Naive thymus-derived CD8-positive, alpha-beta T cell (primary cell): ENCODE measurements at regions not wholly inside any gene's neighbourhood (a gene's known extent, or its start where the extent isn't known, plus 50 kb on each side); places are given as distances from the start of the nearest gene placed in this dataset.
"Not testable (repeated sequence)": the region's sequence is repeated elsewhere in the genome, so short reads cannot be mapped to it uniquely, and the experiment has no call there.

Experiments used
- ATAC-seq, 2 donors: fragments of 150-1000 bp; cut with Tn5 transposase in 1 of 2; sonication (Bioruptor Pico), chemical (Tn5 transposase) in 1 of 2; 1 replicate in 1 of 2; 2 replicates in 1 of 2; pipeline ENCODE4 v1.10.0; 2021; ENCODE audit warnings: mild to moderate bottlenecking in 2 of 2, moderate library complexity in 2 of 2
- POLR2A ChIA-PET: fragments of 350-600 bp; sonication (Branson Sonifier 250); formaldehyde crosslinking; loops from one replicate; lab custom pipeline; 2021; ENCODE audit warnings: antibody characterized with exemption; lab: Charles Lee
- DNase-seq, 10 donors: peaks; one replicate each; pipeline versions ENCODE4 v3.0.0 to v3.0.0-alpha.2; 2020 to 2022
- H3K27ac Mint-ChIP-seq, 10 donors: one replicate each; pipeline ENCODE4 v1.8.0; 2020 to 2022; ENCODE audit warnings: mild to moderate bottlenecking in 10 of 10, mixed read lengths in 10 of 10, moderate library complexity in 4 of 10, inconsistent platforms in 1 of 10
- H3K27me3 Mint-ChIP-seq, 5 donors: one replicate each; pipeline ENCODE4 v1.8.0; 2021 to 2022; ENCODE audit warnings: mixed read lengths in 5 of 5
- H3K36me3 Mint-ChIP-seq, 3 donors: one replicate each; pipeline ENCODE4 v1.8.0; 2020 to 2022; ENCODE audit warnings: mixed read lengths in 3 of 3, mild to moderate bottlenecking in 2 of 3, inconsistent platforms in 1 of 3
- H3K4me1 Mint-ChIP-seq, 4 donors: one replicate each; pipeline ENCODE4 v1.8.0; 2021 to 2022; ENCODE audit warnings: mixed read lengths in 4 of 4
- H3K4me3 Mint-ChIP-seq, 10 donors: one replicate each; pipeline ENCODE4 v1.8.0; 2020 to 2022; ENCODE audit warnings: mild to moderate bottlenecking in 10 of 10, mixed read lengths in 10 of 10, moderate library complexity in 6 of 10, inconsistent platforms in 1 of 10
- H3K9me3 Mint-ChIP-seq, 9 donors: one replicate each; pipeline ENCODE4 v1.8.0; 2020 to 2022; ENCODE audit warnings: mixed read lengths in 9 of 9, mild to moderate bottlenecking in 3 of 9, inconsistent platforms in 1 of 9, moderate library complexity in 1 of 9

DNA sequence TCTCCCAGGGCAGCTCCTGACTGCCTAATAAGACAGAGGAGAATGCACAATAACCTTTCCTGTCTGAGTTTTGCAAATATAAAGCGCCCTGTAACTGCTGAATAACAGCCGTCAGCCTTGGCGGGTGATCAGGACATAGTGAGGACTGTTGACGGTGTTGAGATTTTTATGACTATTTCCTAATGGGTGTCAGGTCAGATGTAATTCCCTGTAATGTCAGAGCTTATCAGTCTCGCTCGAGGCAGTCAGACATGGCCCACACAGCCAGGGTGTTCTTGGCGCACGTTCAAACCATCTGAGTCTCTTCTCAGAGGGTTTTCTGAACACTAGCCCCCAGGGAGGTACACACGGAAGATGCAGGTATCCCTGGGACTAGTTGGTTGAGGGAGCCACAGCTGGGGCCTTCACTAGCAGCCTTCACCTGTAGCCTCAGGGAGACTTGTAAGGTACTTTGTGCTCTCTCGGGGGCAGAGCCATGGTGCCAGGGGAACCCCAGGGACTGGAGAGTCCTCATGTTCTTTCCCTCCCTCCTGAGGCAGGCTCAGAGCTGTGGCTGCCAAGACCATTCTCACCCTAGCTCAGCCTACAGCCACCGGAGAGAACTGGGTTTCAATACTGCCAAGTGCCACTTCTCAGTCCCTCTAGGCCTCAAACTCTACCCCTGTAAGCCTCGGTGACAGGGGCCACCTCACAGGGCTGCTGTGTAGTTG is 213.1 kb downstream of the UQCRFS1 start:
- no peaks in the 10 kb centered on the region for H3K4me1 Mint-ChIP-seq
- no peak overlapping the region for H3K4me3 Mint-ChIP-seq
- peaks cover 0 to 23% (median 2%) of the 10 kb centered on the region in 5 donors for H3K27me3 Mint-ChIP-seq
- H3K36me3 Mint-ChIP-seq: peaks cover 0 to 24% (median 0%) of the 10 kb centered on the region in 3 donors
- DNase-seq (no peak), ATAC-seq (no peak)
- H3K9me3 Mint-ChIP-seq: peaks cover 0 to 39% (median 25%) of the 10 kb centered on the region in 9 donors
- POLR2A ChIA-PET: no interaction called here
- H3K27ac Mint-ChIP-seq: no peak overlapping the region

DNA sequence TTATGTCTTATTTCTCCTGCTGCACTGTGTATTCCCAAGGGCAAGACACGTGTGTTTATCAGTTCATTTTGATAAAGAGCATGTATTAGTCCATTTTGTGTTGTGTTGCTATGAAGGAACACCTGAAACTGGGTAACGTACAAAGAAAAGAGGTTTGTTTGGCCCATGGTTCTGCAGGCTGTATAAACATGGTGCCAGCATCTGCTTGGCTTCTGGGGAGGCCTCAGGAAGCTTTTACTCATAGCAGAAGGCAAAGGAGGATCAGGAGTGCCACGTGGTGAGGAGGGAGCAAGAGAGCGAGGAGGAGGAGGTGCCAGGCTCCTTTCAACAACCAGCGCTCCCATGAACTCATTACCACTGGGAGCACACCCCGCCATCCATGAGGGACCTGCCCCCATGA is 214.0 kb downstream of the UQCRFS1 start:
- Mint-ChIP-seq H3K4me3 (no peak overlapping the region), H3K9me3 (peaks cover 2 to 48% (median 25%) of the 10 kb centered on the region in 9 donors), H3K4me1 (no peaks in the 10 kb centered on the region), H3K27me3 (peaks cover 0 to 23% (median 2%) of the 10 kb centered on the region in 5 donors), H3K27ac (no peak overlapping the region), H3K36me3 (peaks cover 0 to 33% (median 0%) of the 10 kb centered on the region in 3 donors)
- POLR2A ChIA-PET: no interaction called here
- DNase-seq (no peak), ATAC-seq (no peak)

DNA sequence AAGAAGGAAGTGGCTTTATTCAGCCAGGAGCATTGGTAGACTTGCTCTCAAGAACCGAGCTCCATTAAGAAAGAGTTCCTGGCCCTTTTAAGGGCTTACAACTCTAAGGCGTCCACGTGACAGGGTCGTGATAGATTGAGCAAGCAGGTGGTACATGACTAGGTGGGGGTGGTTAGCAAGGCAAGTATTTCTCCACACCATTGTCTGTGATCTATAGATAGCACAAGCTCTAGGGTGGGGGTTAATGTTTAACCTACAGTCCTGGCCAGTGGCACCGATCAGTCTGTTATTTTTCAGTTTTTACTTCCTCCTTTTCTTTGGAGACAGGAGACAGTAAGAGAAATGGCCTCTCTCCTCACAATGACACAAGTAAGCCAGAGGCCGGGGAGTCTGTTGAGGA is 215.1 kb downstream of the UQCRFS1 start:
- H3K36me3 Mint-ChIP-seq: peaks cover 0 to 40% (median 0%) of the 10 kb centered on the region in 3 donors
- H3K27me3 Mint-ChIP-seq: peaks cover 0 to 23% (median 2%) of the 10 kb centered on the region in 5 donors
- ATAC-seq, H3K4me3 Mint-ChIP-seq, POLR2A ChIA-PET, DNase-seq, H3K27ac Mint-ChIP-seq, H3K4me1 Mint-ChIP-seq: not testable (repeated sequence)
- peaks cover 2 to 59% (median 35%) of the 10 kb centered on the region in 9 donors for H3K9me3 Mint-ChIP-seq

DNA sequence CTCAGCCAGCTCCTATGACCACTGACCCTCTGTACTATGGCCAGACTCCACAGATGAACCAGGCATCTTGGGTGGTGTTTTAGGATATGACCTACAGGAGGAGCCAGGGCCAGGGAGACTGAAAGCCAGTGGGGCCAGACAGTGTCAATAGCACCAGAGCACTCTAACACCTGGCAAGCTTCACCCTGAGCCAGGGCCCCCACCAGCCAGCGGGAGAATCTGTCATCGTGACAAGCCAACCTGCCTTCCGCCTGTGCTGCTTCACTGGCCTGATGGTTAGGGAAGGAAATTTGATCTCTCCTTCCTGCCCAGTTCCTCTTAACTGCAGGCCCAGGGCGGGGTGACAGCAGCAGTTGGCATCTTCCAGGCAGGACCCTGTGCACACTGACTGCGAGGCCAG is 222.4 kb downstream of the UQCRFS1 start:
- ATAC-seq (no peak), DNase-seq (no peak)
- Mint-ChIP-seq H3K9me3 (peaks cover 8 to 32% (median 18%) of the 10 kb centered on the region in 9 donors), H3K27ac (no peak overlapping the region), H3K4me1 (no peaks in the 10 kb centered on the region), H3K36me3 (peaks cover 0 to 23% (median 0%) of the 10 kb centered on the region in 3 donors), H3K27me3 (peaks cover 0 to 11% (median 7%) of the 10 kb centered on the region in 5 donors), H3K4me3 (no peak overlapping the region)
- POLR2A ChIA-PET: no interaction called here

DNA sequence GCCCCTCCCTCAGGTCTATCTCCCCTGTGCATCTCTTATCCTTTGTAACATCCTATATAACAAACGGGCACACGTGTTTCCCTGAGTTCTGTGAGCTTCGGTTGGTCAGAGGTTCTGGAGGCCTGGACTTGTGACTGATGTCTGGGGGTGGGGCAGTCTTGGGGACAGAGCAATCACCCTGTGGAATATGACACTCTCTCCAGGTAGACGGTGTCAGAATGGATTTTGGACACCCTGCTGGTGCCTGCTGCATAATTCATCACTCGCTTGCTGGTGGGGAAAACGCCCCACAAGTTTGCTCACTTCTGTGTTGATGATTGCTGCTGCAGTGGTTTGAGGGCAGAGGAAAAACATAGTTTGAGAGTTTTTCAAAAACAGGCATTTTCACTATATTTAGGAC is 223.2 kb downstream of the UQCRFS1 start:
- POLR2A ChIA-PET: no interaction called here
- Mint-ChIP-seq H3K4me3 (no peak overlapping the region), H3K4me1 (no peaks in the 10 kb centered on the region), H3K27ac (no peak overlapping the region), H3K27me3 (peaks cover 0 to 13% (median 7%) of the 10 kb centered on the region in 5 donors), H3K36me3 (peaks cover 0 to 16% (median 0%) of the 10 kb centered on the region in 3 donors), H3K9me3 (peaks cover 6 to 25% (median 17%) of the 10 kb centered on the region in 9 donors)
- DNase-seq (no peak), ATAC-seq (no peak)

DNA sequence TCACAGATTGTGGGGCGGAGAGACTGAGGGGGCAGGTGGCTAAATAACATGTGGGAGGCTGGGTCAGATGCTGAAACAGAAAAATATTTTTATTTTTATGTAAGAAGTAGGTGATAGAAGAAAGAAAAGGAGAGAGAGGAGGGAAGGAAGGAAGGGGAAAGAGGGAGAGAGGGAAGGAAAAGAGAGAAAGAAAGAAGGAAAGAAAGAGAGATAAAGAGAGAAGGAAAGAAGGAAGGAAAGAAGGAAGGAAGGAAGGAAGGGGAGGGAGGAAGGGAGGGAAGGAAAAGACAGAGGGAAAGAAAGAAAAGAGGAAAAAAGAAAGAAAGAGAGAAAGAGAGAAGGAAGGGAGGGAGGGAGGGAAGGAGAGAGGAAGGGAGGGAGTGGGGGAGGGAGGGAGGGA is 224.9 kb downstream of the UQCRFS1 start:
- POLR2A ChIA-PET: no interaction called here
- no peak for DNase-seq

DNA sequence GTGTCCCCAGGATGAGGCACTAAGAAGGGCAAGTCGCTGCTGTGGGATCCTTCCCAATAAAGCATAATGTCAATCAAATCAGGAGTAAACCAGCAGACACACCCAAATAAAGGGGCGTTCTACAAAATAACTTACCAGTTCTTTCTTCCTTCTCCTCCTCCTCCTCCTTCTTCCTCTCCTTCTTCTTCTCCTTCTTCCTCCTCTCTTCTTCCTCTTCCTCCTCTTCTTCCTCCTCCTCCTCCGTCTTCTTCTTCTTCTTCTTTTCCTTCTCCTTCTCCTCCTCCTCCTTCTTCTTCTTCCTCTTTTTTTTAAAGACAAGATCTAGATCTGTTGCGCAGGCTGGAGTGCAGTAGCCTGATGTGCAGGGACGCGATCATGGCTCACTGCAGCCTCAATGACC is 225.8 kb downstream of the UQCRFS1 start:
- ATAC-seq: no peak
- Mint-ChIP-seq H3K27me3 (peaks cover 3 to 23% (median 14%) of the 10 kb centered on the region in 5 donors), H3K27ac (no peak overlapping the region), H3K4me3 (no peak overlapping the region), H3K9me3 (peaks cover 0 to 9% (median under 1%) of the 10 kb centered on the region in 9 donors), H3K4me1 (no peaks in the 10 kb centered on the region), H3K36me3 (no peaks in the 10 kb centered on the region)
- DNase-seq: no peak
- POLR2A ChIA-PET: no interaction called here

More for the DNA sequence above, 224.9 kb downstream of the UQCRFS1 start:
- H3K27me3 Mint-ChIP-seq: peaks cover 0 to 15% (median 8%) of the 10 kb centered on the region in 5 donors
- peaks cover 0 to 3% (median 0%) of the 10 kb centered on the region in 3 donors for H3K36me3 Mint-ChIP-seq
- no peak overlapping the region for H3K4me3 Mint-ChIP-seq
- no peak overlapping the region for H3K27ac Mint-ChIP-seq
- ATAC-seq: no peak
- H3K9me3 Mint-ChIP-seq: peaks cover 2 to 12% (median 8%) of the 10 kb centered on the region in 9 donors
- H3K4me1 Mint-ChIP-seq: no peaks in the 10 kb centered on the region

DNA sequence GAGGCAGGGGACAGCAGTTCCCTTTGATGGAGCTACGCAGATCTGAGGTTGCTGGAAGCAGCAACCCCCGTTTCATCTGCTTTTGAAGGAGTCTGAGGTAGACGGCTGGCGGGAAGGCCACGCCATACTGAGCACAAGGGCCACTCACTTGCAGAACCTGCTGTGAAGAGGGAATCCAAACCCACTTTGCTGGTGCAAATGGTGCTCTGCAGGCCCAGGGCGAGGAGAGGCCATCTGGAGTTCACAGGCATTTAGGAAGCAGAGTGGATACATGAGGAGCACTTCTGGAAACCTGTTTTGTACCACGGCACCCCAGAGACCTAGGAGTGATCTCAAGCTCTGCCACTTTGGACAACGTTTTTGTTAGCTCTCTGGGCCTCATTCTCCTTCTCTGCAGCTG is 227.8 kb downstream of the UQCRFS1 start:
- POLR2A ChIA-PET: no interaction called here
- DNase-seq: no peak
- Mint-ChIP-seq H3K9me3 (peaks cover 0 to 11% (median 0%) of the 10 kb centered on the region in 9 donors), H3K27ac (no peak overlapping the region), H3K4me3 (no peak overlapping the region), H3K27me3 (peaks cover 5 to 38% (median 19%) of the 10 kb centered on the region in 5 donors), H3K4me1 (no peaks in the 10 kb centered on the region), H3K36me3 (no peaks in the 10 kb centered on the region)
- ATAC-seq: no peak

DNA sequence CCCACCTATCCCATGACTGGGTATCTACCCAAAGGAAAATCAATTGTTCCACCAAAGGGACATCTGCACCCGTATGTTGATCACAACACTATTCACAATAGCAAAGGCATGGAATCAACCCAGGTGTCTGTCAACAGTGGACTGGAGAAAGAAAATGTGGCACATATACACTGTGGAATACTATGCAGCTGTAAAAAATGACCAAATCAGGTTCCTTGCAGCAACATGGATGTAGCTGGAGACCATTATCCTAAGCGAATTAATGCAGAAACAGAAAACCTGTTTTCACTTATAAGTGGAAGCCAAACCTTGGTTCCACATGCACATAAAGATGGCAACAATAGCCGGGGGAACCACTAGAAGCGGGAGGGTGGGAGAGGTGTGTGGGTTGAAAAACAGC is 228.6 kb downstream of the UQCRFS1 start:
- ATAC-seq (no peak), DNase-seq (no peak)
- Mint-ChIP-seq H3K27me3 (peaks cover 5 to 43% (median 23%) of the 10 kb centered on the region in 5 donors), H3K27ac (no peak overlapping the region), H3K36me3 (no peaks in the 10 kb centered on the region), H3K9me3 (peaks cover 0 to 11% (median 0%) of the 10 kb centered on the region in 9 donors), H3K4me1 (no peaks in the 10 kb centered on the region), H3K4me3 (no peak overlapping the region)
- POLR2A ChIA-PET: no interaction called here

DNA sequence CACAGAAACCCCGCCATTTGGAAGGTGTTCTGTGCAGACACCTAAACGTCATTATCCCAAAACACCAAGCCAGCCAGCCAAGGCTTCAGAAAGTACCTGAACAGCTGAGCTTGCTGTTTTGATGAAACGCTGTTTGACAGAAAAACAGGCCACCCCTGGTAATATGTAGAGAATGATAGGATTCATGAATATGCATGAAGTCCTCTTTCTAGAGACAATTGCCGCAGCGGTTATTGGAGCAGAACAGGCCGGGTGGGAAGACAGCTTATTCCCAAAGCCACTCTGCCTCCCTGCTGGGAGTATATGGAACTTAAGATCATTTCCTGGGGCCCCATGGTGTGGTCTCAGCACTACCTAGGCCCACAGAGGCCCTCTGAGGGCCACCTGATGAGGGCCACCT is 229.5 kb downstream of the UQCRFS1 start:
- Mint-ChIP-seq H3K27ac (no peak overlapping the region), H3K27me3 (peaks cover 5 to 43% (median 19%) of the 10 kb centered on the region in 5 donors), H3K4me3 (no peak overlapping the region), H3K36me3 (no peaks in the 10 kb centered on the region), H3K9me3 (peaks cover 0 to 11% (median 0%) of the 10 kb centered on the region in 9 donors), H3K4me1 (no peaks in the 10 kb centered on the region)
- no peak for ATAC-seq
- POLR2A ChIA-PET: no interaction called here
- DNase-seq: no peak

DNA sequence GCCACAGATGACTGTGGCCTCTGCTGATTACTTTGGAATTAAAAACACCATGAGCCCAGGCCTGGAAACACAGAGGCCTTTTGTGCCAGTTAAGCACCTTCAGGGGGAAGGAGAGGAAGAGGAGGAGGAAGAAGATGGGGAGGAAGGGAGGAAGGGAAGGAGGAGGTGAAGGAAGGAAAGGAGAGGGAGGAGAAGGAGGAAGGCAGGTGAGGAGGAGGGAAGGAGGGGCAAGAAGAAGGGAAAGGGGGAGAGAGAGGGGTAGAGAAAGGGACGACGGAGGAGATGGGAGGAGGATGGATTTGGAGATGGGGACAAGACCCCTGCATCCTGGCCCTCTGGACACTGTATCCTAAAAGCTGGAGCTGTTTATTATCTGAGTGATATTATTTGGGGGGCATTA is 231.0 kb downstream of the UQCRFS1 start:
- POLR2A ChIA-PET: no interaction called here
- H3K27me3 Mint-ChIP-seq: peaks cover 5 to 43% (median 18%) of the 10 kb centered on the region in 5 donors
- no peak for DNase-seq
- H3K4me1 Mint-ChIP-seq: no peaks in the 10 kb centered on the region
- no peak overlapping the region for H3K27ac Mint-ChIP-seq
- no peaks in the 10 kb centered on the region for H3K36me3 Mint-ChIP-seq
- no peak overlapping the region for H3K4me3 Mint-ChIP-seq
- H3K9me3 Mint-ChIP-seq: peaks cover 0 to 11% (median 0%) of the 10 kb centered on the region in 9 donors
- ATAC-seq: no peak

DNA sequence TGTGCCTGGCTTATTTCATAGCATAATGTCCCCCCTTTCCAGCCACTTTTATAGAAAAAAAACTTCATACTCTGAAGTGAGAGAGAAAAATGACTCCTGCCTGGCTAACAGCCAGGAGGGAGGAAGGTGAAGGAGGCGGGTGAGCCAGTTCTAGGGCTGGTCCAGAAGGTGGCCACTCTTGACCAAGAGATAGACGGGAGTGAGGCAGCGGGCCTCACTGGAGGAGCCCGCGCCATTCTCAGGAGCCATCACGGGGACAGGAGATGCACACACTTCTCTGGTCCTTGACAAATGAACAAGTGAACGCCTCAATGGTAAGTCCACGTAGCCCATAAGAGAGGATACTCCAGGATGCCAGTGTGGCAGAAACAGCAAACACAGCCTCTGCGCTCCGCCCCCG is 231.4 kb downstream of the UQCRFS1 start:
- Mint-ChIP-seq H3K27me3 (peaks cover 5 to 42% (median 18%) of the 10 kb centered on the region in 5 donors), H3K4me1 (no peaks in the 10 kb centered on the region), H3K27ac (no peak overlapping the region), H3K36me3 (no peaks in the 10 kb centered on the region), H3K9me3 (peaks cover 0 to 11% (median 0%) of the 10 kb centered on the region in 9 donors), H3K4me3 (no peak overlapping the region)
- no peak for DNase-seq
- ATAC-seq: no peak
- POLR2A ChIA-PET: no interaction called here

DNA sequence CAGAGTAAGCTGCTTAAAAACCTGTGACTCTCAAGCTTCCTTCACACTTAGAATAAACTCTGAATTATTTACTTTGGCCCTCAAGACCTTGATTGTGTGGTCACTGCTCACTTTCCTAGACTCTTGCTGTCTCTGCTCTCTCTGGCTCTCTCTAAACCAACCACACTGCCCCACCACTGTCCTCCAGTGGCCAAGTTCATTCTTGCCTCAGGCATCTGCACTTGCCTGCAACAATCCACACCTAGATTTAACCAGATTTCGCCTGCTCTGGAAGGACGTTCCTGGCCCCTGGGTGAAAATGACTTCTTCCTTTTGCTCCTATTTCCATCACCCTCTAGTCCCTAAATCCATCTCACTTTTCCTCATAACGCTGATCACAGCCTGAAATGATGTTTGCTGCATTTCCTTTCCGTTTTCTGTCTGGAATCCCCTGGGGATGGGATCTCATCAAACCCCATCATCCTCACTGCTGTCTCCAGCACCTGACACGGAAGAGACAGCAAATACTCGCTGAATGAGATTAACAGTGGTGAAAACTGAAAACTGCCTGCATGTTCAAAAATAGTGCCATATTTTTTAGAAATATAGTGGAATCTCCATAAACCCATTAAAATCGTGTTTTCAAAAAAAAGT is 232.6 kb downstream of the UQCRFS1 start:
- peaks cover 0 to 11% (median 0%) of the 10 kb centered on the region in 9 donors for H3K9me3 Mint-ChIP-seq
- no peaks in the 10 kb centered on the region for H3K36me3 Mint-ChIP-seq
- ATAC-seq (no peak), DNase-seq (no peak)
- peaks cover 4 to 30% (median 16%) of the 10 kb centered on the region in 5 donors for H3K27me3 Mint-ChIP-seq
- no peaks in the 10 kb centered on the region for H3K4me1 Mint-ChIP-seq
- POLR2A ChIA-PET: no interaction called here
- no peak overlapping the region for H3K4me3 Mint-ChIP-seq
- H3K27ac Mint-ChIP-seq: no peak overlapping the region
